IMR-90 (cell line): ENCODE measurements at regions not wholly inside any gene's neighbourhood (a gene's known extent, or its start where the extent isn't known, plus 50 kb on each side); places are given as distances from the start of the nearest gene placed in this dataset.

Experiments
- ATAC-seq: fragments of 200-7000 bp; cut with Tn5 transposase; 2 replicates; pipeline ENCODE4 v1.9.1; 2020; ENCODE audit warnings: low read depth, mild to moderate bottlenecking, moderate library complexity
- BruUV-seq: library from RNA; stranded (reverse); fragments of 400-500 nt; replicated peaks from 2 replicates; lab custom pipeline; 2021; lab: Mats Ljungman, UMichigan
- CTCF ChIA-PET: fragments of 300-600 bp; formaldehyde crosslinking; extraction: SDS; loops from one replicate; lab custom pipeline; 2021; ENCODE audit warnings: antibody characterized with exemption; lab: Yijun Ruan, JAX
- POLR2A ChIA-PET: fragments of 300-600 bp; sonication (Branson Sonifier 250); formaldehyde crosslinking; loops from one replicate; lab custom pipeline; 2022; ENCODE audit warnings: antibody characterized with exemption; ENCODE audit not compliant: unreplicated experiment; lab: Charles Lee
- DNase-seq: peaks from one replicate; pipeline ENCODE4 v3.0.0; 2013
- H2AFZ ChIP-seq: replicated peaks from 2 replicates; pipeline ENCODE3; 2013; ENCODE audit warnings: low read length, mild to moderate bottlenecking; ENCODE audit not compliant: poor library complexity
- H2AK5ac ChIP-seq: 2 replicates; pipeline ENCODE4 v1.6.1; 2013; ENCODE audit warnings: low read depth, low read length, inconsistent platforms
- H2AK9ac ChIP-seq: replicated peaks from 2 replicates; pipeline ENCODE3; 2013; ENCODE audit warnings: mild to moderate bottlenecking, low read depth, low read length, moderate library complexity; ENCODE audit not compliant: poor library complexity
- H2BK120ac ChIP-seq: 2 replicates; pipeline ENCODE4 v1.6.1; 2013; ENCODE audit warnings: low read depth, low read length, inconsistent platforms
- H2BK15ac ChIP-seq: 3 replicates; pipeline ENCODE4 v1.6.1; 2013; ENCODE audit warnings: low read depth, low read length, inconsistent platforms
- H2BK20ac ChIP-seq: 2 replicates; pipeline ENCODE4 v1.6.1; 2013; ENCODE audit warnings: low read depth, mild to moderate bottlenecking, inconsistent platforms, low read length, moderate library complexity
- H2BK5ac ChIP-seq: 2 replicates; pipeline ENCODE4 v1.6.1; 2013; ENCODE audit warnings: mild to moderate bottlenecking, low read depth, low read length, inconsistent platforms; ENCODE audit not compliant: poor library complexity, severe bottlenecking
- H3K14ac ChIP-seq: replicated peaks from 2 replicates; pipeline ENCODE4 v1.6.1; 2013; ENCODE audit warnings: low read depth, low read length, inconsistent platforms
- H3K18ac ChIP-seq: 2 replicates; pipeline ENCODE4 v1.6.1; 2013; ENCODE audit warnings: low read depth, low read length, control low read depth
- H3K23ac ChIP-seq: 2 replicates; pipeline ENCODE4 v1.6.1; 2013; ENCODE audit warnings: low read depth, low read length, inconsistent platforms
- H3K27ac ChIP-seq: 2 replicates; pipeline ENCODE4 v1.5.1; 2013; ENCODE audit warnings: mild to moderate bottlenecking, control low read depth, low read length; ENCODE audit not compliant: insufficient read depth
- H3K27me3 ChIP-seq: 2 replicates; pipeline ENCODE4 v1.6.1; 2013; ENCODE audit warnings: low read length; ENCODE audit not compliant: control insufficient read depth, insufficient read depth
- H3K36me3 ChIP-seq: 2 replicates; pipeline ENCODE4 v1.6.1; 2013; ENCODE audit warnings: low read length, mixed read lengths; ENCODE audit not compliant: control insufficient read depth, insufficient read depth
- H3K4ac ChIP-seq: 2 replicates; pipeline ENCODE4 v1.6.1; 2013; ENCODE audit warnings: low read depth, low read length, inconsistent platforms
- H3K4me1 ChIP-seq: 2 replicates; pipeline ENCODE4 v1.6.1; 2013; ENCODE audit warnings: low read length, mixed read lengths; ENCODE audit not compliant: control insufficient read depth, insufficient read depth
- H3K4me2 ChIP-seq: 2 replicates; pipeline ENCODE4 v1.6.1; 2013; ENCODE audit warnings: low read depth, mild to moderate bottlenecking, control low read depth, low read length, moderate library complexity
- H3K4me3 ChIP-seq: 2 replicates; pipeline ENCODE4 v1.5.1; 2013; ENCODE audit warnings: low read depth, mild to moderate bottlenecking, control low read depth, low read length, moderate library complexity; ENCODE audit not compliant: insufficient read depth
- H3K56ac ChIP-seq: 2 replicates; pipeline ENCODE4 v1.6.1; 2013; ENCODE audit warnings: low read length, inconsistent platforms; ENCODE audit not compliant: insufficient read depth; ENCODE audit errors: extremely low read depth
- H3K79me1 ChIP-seq, 2 experiments: 2 replicates each; pipeline ENCODE4 v1.6.1; 2013; ENCODE audit warnings: low read length in 2 of 2, inconsistent platforms in 1 of 2, low read depth in 1 of 2
- H3K9ac ChIP-seq: 2 replicates; pipeline ENCODE4 v1.6.1; 2013; ENCODE audit warnings: low read depth, low read length, control low read depth
- H3K9me1 ChIP-seq: 2 replicates; pipeline ENCODE4 v1.6.1; 2013; ENCODE audit warnings: low read length, inconsistent platforms; ENCODE audit not compliant: insufficient read depth
- H3K9me3 ChIP-seq: 2 replicates; pipeline ENCODE4 v1.6.1; 2013; ENCODE audit warnings: low read length; ENCODE audit not compliant: control insufficient read depth, insufficient read depth
- H4K20me1 ChIP-seq: 2 replicates; pipeline ENCODE4 v1.6.1; 2013; ENCODE audit warnings: low read length, inconsistent platforms; ENCODE audit not compliant: insufficient read depth
- H4K5ac ChIP-seq: 2 replicates; pipeline ENCODE4 v1.6.1; 2013; ENCODE audit warnings: mild to moderate bottlenecking, low read depth, low read length, control low read depth
- H4K8ac ChIP-seq, 2 experiments: 2 replicates each; pipeline ENCODE4 v1.6.1; 2013; ENCODE audit warnings: low read depth in 2 of 2, low read length in 2 of 2, control low read depth in 1 of 2, inconsistent platforms in 1 of 2
- H4K91ac ChIP-seq: 2 replicates; pipeline ENCODE4 v1.6.1; 2013; ENCODE audit warnings: low read depth, low read length, inconsistent platforms; ENCODE audit not compliant: insufficient read depth
- BHLHE40 ChIP-seq: fragments of 150-350 bp; IDR thresholded peaks from 2 replicates; pipeline ENCODE4 v1.6.1; 2016; ENCODE audit warnings: mild to moderate bottlenecking, low read depth, low read length
- FOS ChIP-seq: fragments of 150-350 bp; IDR thresholded peaks from 2 replicates; pipeline ENCODE4 v1.6.1; 2016; ENCODE audit warnings: low read depth, low read length
- MAFK ChIP-seq: IDR thresholded peaks from 2 replicates; pipeline ENCODE4 v1.6.1; 2012; ENCODE audit warnings: low read depth, low read length, improper control_type of control experiment
- MAZ ChIP-seq: IDR thresholded peaks from 2 replicates; pipeline ENCODE4 v1.6.1; 2012; ENCODE audit warnings: low read depth, mild to moderate bottlenecking, low read length, improper control_type of control experiment, moderate library complexity, borderline replicate concordance
- MXI1 ChIP-seq: IDR thresholded peaks from 2 replicates; pipeline ENCODE4 v1.6.1; 2012; ENCODE audit warnings: low read depth, mild to moderate bottlenecking, low read length, moderate library complexity, borderline replicate concordance
- NFE2L2 ChIP-seq: fragments of 150-350 bp; IDR thresholded peaks from 2 replicates; pipeline ENCODE4 v1.6.1; 2016; ENCODE audit warnings: low read depth, mild to moderate bottlenecking, low read length
- POLR2A ChIP-seq: IDR thresholded peaks from 2 replicates; pipeline ENCODE4 v1.6.1; 2012; ENCODE audit warnings: mild to moderate bottlenecking, low read depth, low read length
- RAD21 ChIP-seq: IDR thresholded peaks from 2 replicates; pipeline ENCODE4 v1.6.1; 2012; ENCODE audit warnings: low read length, improper control_type of control experiment
- RCOR1 ChIP-seq: IDR thresholded peaks from 2 replicates; pipeline ENCODE4 v1.6.1; 2012; ENCODE audit warnings: mild to moderate bottlenecking, low read length, improper control_type of control experiment; ENCODE audit not compliant: insufficient replicate concordance
- SMC3 ChIP-seq: fragments of 150-350 bp; IDR thresholded peaks from 2 replicates; pipeline ENCODE4 v1.6.1; 2016; ENCODE audit warnings: low read depth, mild to moderate bottlenecking, antibody characterized with exemption, low read length, moderate library complexity
- WGBS, 2 experiments: methylation state at CpG; one replicate each; pipeline versions ENCODE4 v1.1.5 to v1.1.7; 2013; ENCODE audit warnings: missing lambda C conversion rate in 2 of 2; ENCODE audit not compliant: insufficient read length in 1 of 2; ENCODE audit errors: extremely low coverage in 2 of 2; 5-methylcytosine and 5-hydroxymethylcytosine counted together
- dilution Hi-C: fragments of 300-500 bp; cut with HindIII; formaldehyde crosslinking; loops from one replicate; pipeline ENCODE4 v1.14.3; 2018; ENCODE audit warnings: low sequenced_read_pairs; ENCODE audit not compliant: unreplicated experiment
- in situ Hi-C: fragments of 300-500 bp; cut with MboI; formaldehyde crosslinking; loops from 3 replicates; pipeline ENCODE4 v1.14.3; 2019; ENCODE audit warnings: low sequenced_read_pairs, inconsistent platforms, mixed read lengths
- intact Hi-C: fragments of 100-400 bp; cut with micrococcal nuclease; formaldehyde crosslinking; loops from 2 replicates; pipeline ENCODE4 v1.10.0; 2022
- TF ChIP-seq, protein P1 (sequence below): fragments of 150-350 bp; IDR thresholded peaks from 2 replicates; pipeline ENCODE4 v1.6.1; 2016; ENCODE audit warnings: low read depth, mild to moderate bottlenecking, low read length, moderate library complexity, borderline replicate concordance
- TF ChIP-seq, protein P2 (sequence below): conservative IDR thresholded peaks from 2 replicates; pipeline ENCODE4 v1.5.1; 2012; ENCODE audit warnings: mild to moderate bottlenecking, low read depth, low read length, improper control_type of control experiment
- TF ChIP-seq, protein P3 (sequence below): fragments of 150-350 bp; IDR thresholded peaks from 2 replicates; pipeline ENCODE4 v1.6.1; 2017; ENCODE audit warnings: mild to moderate bottlenecking, antibody characterized with exemption, low read length, low read depth

DNA sequence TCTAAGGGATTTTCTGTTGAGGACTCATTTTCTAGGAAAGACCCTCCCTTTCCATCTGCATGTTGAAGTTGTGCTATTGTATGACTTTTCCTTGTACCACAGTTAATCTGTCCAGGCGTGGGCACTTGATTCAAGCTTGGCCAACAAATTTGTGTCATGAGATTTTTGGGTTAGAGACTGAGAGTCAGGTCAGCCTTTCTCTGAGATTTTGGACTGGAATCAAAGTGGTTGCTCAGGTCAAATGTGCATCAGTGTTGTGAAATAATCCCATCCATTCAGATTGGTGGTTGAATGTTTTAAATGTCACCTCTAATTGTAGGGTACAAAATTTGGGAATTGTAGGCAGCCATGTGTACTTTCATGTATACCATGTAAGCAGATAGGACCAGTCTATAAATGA is 545.2 kb upstream of the IGFBP7 start:
- Histone ChIP-seq H3K27me3 (no peaks in the 10 kb centered on the region), H3K9ac (no peak overlapping the region), H3K9me3 (no peaks in the 10 kb centered on the region), H4K20me1 (no peaks in the 10 kb centered on the region), H3K18ac (no peak overlapping the region), H3K79me1 (no peaks in the 10 kb centered on the region), H3K14ac (no peak overlapping the region), H3K4me3 (no peak overlapping the region), H3K56ac (no peak overlapping the region), H2BK20ac (no peak overlapping the region), H2BK120ac (no peak overlapping the region), H2AFZ (no peak overlapping the region), H3K9me1 (no peaks in the 10 kb centered on the region), H2BK5ac (no peak overlapping the region), H3K4ac (no peak overlapping the region), H4K5ac (no peak overlapping the region), H3K4me2 (no peak overlapping the region), H3K36me3 (no peaks in the 10 kb centered on the region), H2AK5ac (no peak overlapping the region), H2BK15ac (no peak overlapping the region), H3K23ac (no peak overlapping the region), H4K91ac (no peak overlapping the region), H3K27ac (no peak overlapping the region), H2AK9ac (no peak overlapping the region), H3K4me1 (no peaks in the 10 kb centered on the region), H4K8ac (no peak overlapping the region)
- WGBS, 2 experiments = no CpG with 5 or more reads among the region's 1 CpG
- no peak for ATAC-seq
- no peak for TF ChIP-seq RCOR1
- TF ChIP-seq, protein P1, sequence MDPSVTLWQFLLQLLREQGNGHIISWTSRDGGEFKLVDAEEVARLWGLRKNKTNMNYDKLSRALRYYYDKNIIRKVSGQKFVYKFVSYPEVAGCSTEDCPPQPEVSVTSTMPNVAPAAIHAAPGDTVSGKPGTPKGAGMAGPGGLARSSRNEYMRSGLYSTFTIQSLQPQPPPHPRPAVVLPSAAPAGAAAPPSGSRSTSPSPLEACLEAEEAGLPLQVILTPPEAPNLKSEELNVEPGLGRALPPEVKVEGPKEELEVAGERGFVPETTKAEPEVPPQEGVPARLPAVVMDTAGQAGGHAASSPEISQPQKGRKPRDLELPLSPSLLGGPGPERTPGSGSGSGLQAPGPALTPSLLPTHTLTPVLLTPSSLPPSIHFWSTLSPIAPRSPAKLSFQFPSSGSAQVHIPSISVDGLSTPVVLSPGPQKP = no peak
- no peak for TF ChIP-seq NFE2L2
- TF ChIP-seq, protein P2, sequence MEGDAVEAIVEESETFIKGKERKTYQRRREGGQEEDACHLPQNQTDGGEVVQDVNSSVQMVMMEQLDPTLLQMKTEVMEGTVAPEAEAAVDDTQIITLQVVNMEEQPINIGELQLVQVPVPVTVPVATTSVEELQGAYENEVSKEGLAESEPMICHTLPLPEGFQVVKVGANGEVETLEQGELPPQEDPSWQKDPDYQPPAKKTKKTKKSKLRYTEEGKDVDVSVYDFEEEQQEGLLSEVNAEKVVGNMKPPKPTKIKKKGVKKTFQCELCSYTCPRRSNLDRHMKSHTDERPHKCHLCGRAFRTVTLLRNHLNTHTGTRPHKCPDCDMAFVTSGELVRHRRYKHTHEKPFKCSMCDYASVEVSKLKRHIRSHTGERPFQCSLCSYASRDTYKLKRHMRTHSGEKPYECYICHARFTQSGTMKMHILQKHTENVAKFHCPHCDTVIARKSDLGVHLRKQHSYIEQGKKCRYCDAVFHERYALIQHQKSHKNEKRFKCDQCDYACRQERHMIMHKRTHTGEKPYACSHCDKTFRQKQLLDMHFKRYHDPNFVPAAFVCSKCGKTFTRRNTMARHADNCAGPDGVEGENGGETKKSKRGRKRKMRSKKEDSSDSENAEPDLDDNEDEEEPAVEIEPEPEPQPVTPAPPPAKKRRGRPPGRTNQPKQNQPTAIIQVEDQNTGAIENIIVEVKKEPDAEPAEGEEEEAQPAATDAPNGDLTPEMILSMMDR = no peak
- no peak for TF ChIP-seq FOS
- TF ChIP-seq MXI1 = no peak
- TF ChIP-seq POLR2A = no peak
- no peak for TF ChIP-seq BHLHE40
- TF ChIP-seq SMC3 = no peak
- no peak for TF ChIP-seq MAZ
- TF ChIP-seq, protein P3, sequence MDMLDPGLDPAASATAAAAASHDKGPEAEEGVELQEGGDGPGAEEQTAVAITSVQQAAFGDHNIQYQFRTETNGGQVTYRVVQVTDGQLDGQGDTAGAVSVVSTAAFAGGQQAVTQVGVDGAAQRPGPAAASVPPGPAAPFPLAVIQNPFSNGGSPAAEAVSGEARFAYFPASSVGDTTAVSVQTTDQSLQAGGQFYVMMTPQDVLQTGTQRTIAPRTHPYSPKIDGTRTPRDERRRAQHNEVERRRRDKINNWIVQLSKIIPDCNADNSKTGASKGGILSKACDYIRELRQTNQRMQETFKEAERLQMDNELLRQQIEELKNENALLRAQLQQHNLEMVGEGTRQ = no peak
- TF ChIP-seq RAD21 = no peak
- no peak for TF ChIP-seq MAFK
- BruUV-seq = no TSS peak
- POLR2A ChIA-PET = no interaction called here
- in situ Hi-C loops = no loop called here
- CTCF ChIA-PET = no interaction called here
- intact Hi-C loops = no loop called here
- no peak for DNase-seq
- dilution Hi-C loops = no loop called here
